ENCODE measurements at regions not wholly inside any gene's neighbourhood (a gene's known extent, or its start where the extent isn't known, plus 50 kb on each side); places are given as distances from the start of the nearest gene placed in this dataset.

DNA sequence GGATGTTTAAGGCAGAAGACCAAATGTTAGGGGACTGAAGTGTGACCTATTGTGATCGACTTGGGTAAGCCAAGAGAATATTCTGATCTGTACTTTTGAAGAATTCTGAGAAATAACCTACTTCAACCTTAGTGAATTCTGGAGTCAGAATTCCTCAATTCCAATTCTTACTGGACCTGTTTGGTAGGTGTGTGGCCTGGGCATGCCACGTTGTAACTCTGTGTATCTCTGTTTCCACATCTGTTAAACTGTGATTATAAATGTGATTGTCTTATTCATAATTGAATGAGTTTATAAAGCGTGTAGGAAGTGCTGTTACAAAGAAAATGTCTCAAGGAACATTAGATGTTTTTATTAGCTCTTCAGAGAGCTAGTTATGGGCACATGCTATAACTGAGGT is 64.5 kb downstream of the TUSC1 start:
- TF ChIP-seq GATA3 (IDR thresholded peaks at IDR 0.05; ENCODE audit: low read depth, low read length) (no peak), GATA2 (IDR thresholded peaks at IDR 0.05; ENCODE audit: low read depth, low read length) (no peak)

DNA sequence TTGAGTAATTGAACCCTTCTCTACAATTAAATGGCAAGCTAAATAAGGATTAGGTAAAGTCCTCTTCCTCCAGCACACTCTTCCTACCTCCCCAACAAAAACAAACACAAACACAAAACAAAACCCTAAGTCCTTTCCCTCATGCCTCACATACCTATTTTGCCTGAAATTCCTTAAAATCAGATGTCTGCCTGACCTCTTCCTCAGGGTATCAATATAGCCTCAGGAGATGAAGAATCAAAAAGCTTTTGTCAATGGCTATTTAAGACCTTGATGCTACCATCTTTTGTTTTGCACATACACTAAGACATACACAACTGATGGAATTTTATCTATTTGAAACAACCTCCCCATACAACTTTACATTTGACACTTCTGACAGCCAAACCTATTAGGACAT is 75.1 kb downstream of the TUSC1 start:
- no peak for TF ChIP-seq GATA3 (IDR thresholded peaks at IDR 0.05; ENCODE audit: low read depth, low read length)
- no peak for TF ChIP-seq GATA2 (IDR thresholded peaks at IDR 0.05; ENCODE audit: low read depth, low read length)

DNA sequence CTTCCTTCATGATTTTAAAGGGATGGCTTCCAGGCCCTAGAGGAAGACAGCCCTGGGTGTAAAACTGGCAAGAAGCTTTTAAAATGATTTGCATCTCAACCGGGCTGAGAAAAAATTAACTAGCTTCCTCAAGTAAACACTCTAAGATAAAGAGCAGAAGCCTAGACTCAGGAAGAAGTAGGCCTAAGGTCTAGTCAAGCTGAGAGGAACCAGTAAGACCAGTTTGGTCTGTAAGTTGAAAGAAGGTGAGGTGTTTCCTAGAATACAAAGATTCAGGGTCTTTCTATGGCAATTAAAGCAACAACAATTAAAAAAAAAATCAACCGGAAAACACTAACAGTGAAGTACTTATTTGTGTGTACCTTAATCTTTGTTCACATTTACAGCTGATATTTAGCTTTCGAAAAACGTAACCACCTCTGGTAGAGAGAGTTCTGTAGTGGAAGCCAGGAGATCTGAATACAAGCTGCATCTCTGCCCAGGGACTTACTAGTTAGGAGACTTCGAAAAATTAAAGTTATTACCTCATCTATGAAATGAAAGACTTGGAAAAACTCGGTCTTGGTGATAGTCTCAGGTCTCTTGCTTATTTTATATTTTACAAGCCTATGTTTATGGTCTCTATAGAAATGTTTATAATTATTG is 75.7 kb downstream of the TUSC1 start:
- TF ChIP-seq GATA2 (IDR thresholded peaks at IDR 0.05; ENCODE audit: low read depth, low read length) (no peak), GATA3 (IDR thresholded peaks at IDR 0.05; ENCODE audit: low read depth, low read length) (no peak)

DNA sequence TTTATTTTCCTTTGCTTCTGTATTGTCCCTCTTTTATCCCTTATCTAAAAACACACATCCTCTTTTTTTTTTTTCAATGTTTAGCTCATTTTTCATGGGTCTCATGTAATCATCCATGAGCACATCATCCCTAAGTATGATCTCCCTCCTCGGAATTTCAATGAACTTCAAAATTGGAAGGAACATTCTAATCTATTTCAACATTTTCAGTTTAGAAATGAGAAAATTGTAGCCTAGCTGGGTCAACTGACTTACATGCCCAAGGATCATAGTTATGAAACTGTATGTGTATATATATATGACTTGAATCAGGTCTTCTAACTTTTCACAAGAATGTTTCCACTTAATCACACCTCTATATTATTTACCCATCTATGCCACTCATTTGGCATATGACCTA is 77.7 kb downstream of the TUSC1 start:
- TF ChIP-seq GATA3 (IDR thresholded peaks at IDR 0.05; ENCODE audit: low read depth, low read length) (no peak), GATA2 (IDR thresholded peaks at IDR 0.05; ENCODE audit: low read depth, low read length) (no peak)

DNA sequence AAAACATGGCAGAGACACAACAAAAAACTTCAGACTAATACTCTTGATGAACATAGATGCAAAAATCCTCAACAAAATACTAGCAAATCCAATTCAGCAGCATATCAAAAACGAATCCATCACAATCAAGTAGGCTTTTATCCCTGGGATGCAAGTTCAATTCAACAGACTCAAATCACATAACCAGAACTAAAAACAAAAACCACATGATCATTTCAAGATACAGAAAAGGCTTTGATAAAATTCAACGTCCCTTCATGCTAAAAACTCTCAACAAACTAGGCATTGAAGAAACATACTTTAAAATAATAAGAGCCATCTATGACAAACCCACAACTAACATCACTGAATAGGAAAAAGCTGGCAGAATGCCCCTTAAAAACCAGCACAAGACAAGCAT is 93.6 kb downstream of the TUSC1 start:
- TF ChIP-seq GATA3 (IDR thresholded peaks at IDR 0.05; ENCODE audit: low read depth, low read length) (no peak), GATA2 (IDR thresholded peaks at IDR 0.05; ENCODE audit: low read depth, low read length) (no peak)

DNA sequence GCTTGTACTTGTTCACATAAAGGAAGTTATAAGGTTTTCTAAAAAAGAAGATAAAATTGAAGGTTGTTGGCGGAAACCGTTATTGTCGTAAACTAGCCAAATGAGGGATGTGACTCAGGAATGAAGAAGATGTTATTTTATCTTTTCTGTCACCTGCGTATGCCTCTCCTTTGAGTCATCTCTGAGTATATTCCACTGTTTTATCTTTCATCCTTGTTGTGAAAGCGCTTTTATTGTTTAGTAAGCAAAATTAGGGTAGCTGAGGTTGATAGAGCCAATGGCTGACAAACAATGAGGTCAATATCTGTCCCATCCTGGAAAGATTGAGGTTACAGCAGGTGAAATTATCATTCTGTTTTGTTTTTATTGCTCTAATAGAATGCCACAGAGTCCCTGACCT is 105.0 kb downstream of the TUSC1 start:
- TF ChIP-seq GATA3 (IDR thresholded peaks at IDR 0.05; ENCODE audit: low read depth, low read length) (no peak), GATA2 (IDR thresholded peaks at IDR 0.05; ENCODE audit: low read depth, low read length) (no peak)

DNA sequence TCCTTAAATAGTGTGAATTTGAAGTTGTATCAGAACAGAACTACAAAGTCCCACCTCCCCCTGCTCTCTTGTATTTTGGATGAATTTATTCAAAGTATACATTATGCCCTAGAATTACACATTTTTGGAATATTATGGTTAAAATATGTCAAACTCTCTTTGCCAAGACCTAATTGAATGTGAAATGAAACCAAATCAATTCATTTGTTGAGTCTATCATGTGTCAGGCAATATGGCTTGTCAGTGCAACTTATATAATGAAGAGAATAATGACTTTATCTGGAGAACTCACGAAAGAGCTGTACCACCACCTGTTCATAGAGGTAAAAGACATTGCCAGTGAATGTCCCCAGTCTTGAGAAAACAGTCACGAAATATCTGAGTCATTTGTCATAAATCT is 106.8 kb downstream of the TUSC1 start:
- TF ChIP-seq GATA2 (IDR thresholded peaks at IDR 0.05; ENCODE audit: low read depth, low read length) (no peak), GATA3 (IDR thresholded peaks at IDR 0.05; ENCODE audit: low read depth, low read length) (no peak)

DNA sequence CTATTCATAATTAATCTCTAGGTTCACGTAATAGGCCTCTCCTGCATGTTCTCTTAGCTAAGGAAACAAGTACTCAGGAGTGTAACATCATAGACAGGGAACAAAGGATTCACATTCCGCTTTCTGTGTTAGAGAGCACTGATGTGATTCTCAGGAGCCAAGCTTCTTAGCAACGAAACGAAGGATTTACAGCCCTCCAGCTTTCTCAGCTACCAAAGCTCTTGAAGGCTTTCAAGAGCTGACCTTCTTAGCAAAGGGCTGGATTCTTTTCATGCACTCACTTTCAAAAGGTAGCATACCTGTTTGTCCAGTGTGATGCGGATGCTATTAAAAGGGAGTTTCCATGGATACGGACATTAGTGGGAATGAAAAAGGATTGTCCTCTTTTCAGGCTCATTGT is 107.4 kb downstream of the TUSC1 start:
- TF ChIP-seq GATA3 (IDR thresholded peaks at IDR 0.05; ENCODE audit: low read depth, low read length), result no peak
- TF ChIP-seq GATA2 (IDR thresholded peaks at IDR 0.05; ENCODE audit: low read depth, low read length), result no peak

DNA sequence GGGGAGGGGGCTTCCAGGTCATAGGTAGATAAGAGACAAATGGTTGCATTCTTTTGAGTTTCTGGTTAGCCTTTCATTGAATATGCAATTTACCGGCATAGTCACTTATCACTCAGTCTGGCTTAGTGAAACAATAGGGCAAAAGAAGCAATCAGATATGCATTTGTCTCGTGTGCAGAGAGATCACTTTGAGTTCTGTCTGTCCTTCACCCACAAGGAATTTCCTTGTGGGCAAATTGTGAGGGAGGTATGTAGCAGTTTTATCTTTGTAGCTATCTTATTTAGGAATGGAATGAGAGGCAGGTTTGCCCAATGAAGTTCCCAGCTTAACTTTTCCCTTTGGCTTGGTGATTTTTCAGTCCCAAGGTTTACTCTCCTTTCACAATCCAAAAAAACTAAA is 116.1 kb downstream of the TUSC1 start:
- TF ChIP-seq GATA2 (IDR thresholded peaks at IDR 0.05; ENCODE audit: low read depth, low read length) (no peak), GATA3 (IDR thresholded peaks at IDR 0.05; ENCODE audit: low read depth, low read length) (no peak)

DNA sequence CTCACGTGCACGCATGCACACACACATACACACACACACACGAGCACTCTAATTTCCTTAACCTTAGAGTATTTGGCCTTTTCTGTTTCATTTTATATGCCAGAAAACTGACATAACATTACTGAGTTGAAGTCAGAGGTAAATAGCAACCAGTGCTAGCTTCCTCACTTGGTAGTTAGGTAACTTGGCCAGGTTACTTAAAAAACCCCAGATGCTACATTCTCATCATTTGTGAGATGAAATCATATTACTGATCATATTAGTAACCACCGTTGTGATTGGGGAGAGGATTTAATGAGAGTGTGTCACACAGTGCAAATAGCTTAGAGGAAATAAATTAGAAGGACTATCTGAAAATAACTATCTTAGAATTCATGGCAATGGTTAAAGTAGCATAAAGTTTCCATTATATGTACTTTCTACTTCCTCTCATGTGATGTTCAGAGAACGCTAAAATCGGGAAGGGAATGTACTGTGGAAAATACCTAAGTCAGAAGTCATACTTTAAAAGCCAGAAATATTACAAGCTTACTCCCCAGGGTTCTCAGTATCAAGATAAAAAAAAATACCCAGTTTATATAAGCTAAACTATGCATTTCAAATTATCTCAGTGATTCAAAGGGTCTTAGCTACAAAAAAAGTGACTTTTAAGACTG is 120.5 kb downstream of the TUSC1 start:
- TF ChIP-seq GATA3 (IDR thresholded peaks at IDR 0.05; ENCODE audit: low read depth, low read length) (no peak), GATA2 (IDR thresholded peaks at IDR 0.05; ENCODE audit: low read depth, low read length) (no peak)

DNA sequence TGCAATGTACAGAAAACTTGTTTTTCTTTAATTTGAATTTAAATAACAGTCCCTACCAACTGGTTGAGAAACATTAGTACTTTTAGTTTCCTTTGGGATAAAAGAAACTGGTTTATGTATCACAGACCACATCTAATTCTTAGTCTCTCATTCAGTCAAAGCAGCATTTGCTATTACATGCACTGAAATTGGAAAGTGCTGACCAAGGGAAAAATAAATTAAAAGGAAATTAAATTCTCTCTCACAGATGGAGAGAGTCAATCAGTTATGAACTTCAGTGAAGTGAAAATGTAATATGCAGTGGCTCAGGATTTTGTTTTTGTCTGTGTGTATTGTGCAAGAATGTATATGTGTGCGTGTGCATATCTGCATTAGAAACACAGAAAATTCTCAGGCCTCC is 121.7 kb downstream of the TUSC1 start:
- no peak for TF ChIP-seq GATA2 (IDR thresholded peaks at IDR 0.05; ENCODE audit: low read depth, low read length)
- no peak for TF ChIP-seq GATA3 (IDR thresholded peaks at IDR 0.05; ENCODE audit: low read depth, low read length)

DNA sequence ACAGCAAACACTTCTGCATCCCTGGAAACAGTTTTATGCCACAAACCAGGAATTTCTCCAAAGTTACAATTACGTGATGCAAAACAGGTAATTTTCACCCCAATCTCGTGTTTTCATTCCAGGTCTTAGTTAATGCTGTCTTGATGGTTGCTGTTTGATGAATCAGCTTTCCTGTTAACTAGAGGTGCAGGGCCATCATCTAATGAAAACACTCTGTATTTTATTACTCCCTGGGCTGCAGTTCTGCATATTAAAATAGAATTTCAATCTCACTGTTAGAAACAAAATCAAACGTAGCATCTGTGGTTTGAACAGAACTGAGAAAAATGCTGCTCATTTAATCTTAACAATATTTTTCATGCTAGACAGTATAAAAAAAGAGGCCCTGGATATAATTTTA is 129.4 kb downstream of the TUSC1 start:
- TF ChIP-seq GATA2 (IDR thresholded peaks at IDR 0.05; ENCODE audit: low read depth, low read length) (no peak), GATA3 (IDR thresholded peaks at IDR 0.05; ENCODE audit: low read depth, low read length) (no peak)

DNA sequence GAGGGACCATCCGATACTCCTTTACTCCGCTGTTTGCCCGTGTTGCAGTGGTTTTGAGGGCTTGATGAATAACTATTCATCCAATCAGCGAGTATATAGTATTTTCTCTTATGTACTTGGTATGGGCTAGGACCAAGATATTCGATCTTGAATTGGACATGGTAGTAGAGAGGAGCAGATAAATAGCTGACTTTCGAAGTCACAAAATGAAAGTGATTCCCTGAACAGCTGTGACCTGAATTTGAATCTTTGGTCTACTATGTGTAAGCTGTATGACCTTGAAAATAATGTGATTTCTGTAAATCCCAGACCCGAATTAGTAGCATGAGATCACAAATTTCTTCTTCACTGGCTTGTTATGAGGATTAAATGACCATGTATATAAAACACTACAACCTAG is 134.4 kb downstream of the TUSC1 start:
- TF ChIP-seq GATA3 (IDR thresholded peaks at IDR 0.05; ENCODE audit: low read depth, low read length) (no peak), GATA2 (IDR thresholded peaks at IDR 0.05; ENCODE audit: low read depth, low read length) (no peak)

DNA sequence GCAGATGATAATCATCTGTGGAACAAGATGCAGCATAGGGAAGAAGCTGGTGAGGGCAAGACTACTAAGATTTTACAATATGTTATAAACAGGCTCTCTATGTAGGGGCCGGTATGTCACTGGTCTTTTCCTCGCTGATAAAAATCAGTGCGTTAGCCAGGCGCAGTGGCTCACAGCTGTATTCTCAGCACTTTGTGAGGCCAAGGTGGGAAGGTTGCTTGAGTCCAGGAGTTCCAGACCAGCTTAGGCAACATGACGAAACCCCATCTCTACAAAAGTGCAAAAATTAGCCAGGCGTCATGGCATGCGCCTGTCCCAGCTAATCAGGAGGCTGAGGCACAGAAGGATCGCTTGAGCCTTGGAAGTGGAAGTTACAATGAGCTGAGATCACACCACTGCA is 135.9 kb downstream of the TUSC1 start:
- TF ChIP-seq GATA2 (IDR thresholded peaks at IDR 0.05; ENCODE audit: low read depth, low read length) (peak; percentile 70; the same call in 1 of the 2 replicates), GATA3 (IDR thresholded peaks at IDR 0.05; ENCODE audit: low read depth, low read length) (no peak)

DNA sequence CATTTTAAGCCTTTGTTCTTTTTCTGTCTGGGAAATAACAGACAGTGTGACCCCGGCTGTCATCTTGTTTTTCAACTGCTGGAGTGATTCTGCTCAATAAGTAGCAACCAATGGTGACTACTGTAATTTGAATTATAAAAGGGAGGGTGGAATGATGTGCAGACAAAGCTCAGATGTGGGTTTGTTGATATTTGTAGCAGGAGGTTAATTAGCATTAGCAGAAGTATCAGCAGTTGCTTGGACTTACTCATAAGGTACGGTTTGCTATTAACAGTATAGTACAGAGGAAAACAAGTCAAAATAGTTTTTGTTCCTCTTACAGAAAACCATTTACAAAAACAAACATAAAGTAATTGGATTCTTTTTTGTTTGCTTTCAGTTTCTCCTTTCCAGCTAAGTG is 140.4 kb downstream of the TUSC1 start:
- no peak for TF ChIP-seq GATA3 (IDR thresholded peaks at IDR 0.05; ENCODE audit: low read depth, low read length)
- no peak for TF ChIP-seq GATA2 (IDR thresholded peaks at IDR 0.05; ENCODE audit: low read depth, low read length)

All from SH-SY5Y (cell line).